GM23248 (cell line): ENCODE measurements at regions not wholly inside any gene's neighbourhood (a gene's known extent, or its start where the extent isn't known, plus 50 kb on each side); places are given as distances from the start of the nearest gene placed in this dataset.

ENCODE experiments used
- DNase-seq: peaks from one replicate; pipeline ENCODE4 v3.0.0-alpha.2; 2015
- H2AFZ ChIP-seq: fragments of 200-600 bp; sonication (generic); 2 replicates; pipeline ENCODE4 v1.6.1; 2016; ENCODE audit warnings: antibody characterized with exemption
- H3F3A ChIP-seq: fragments of 200-600 bp; sonication (generic); 2 replicates; pipeline ENCODE4 v1.6.1; 2016; ENCODE audit warnings: mild to moderate bottlenecking, antibody characterized with exemption, mixed run types; ENCODE audit not compliant: insufficient read depth
- H3K27ac ChIP-seq: fragments of 200-600 bp; sonication (generic); 2 replicates; pipeline ENCODE4 v1.5.1; 2016; ENCODE audit warnings: mild to moderate bottlenecking
- H3K27me3 ChIP-seq: fragments of 200-600 bp; sonication (generic); replicated peaks from 2 replicates; pipeline ENCODE4 v1.6.1; 2016; ENCODE audit warnings: mild to moderate bottlenecking; ENCODE audit not compliant: insufficient read depth
- H3K36me3 ChIP-seq: fragments of 200-600 bp; sonication (generic); 2 replicates; pipeline ENCODE4 v1.6.1; 2016; ENCODE audit warnings: low read depth, mild to moderate bottlenecking
- H3K4me1 ChIP-seq: fragments of 200-600 bp; sonication (generic); 2 replicates; pipeline ENCODE4 v1.6.1; 2016; ENCODE audit warnings: mild to moderate bottlenecking; ENCODE audit not compliant: insufficient read depth
- H3K4me2 ChIP-seq: fragments of 200-600 bp; sonication (generic); one replicate; pipeline ENCODE4 v1.6.1; 2016; ENCODE audit warnings: mild to moderate bottlenecking; ENCODE audit not compliant: unreplicated experiment
- H3K4me3 ChIP-seq: fragments of 200-600 bp; sonication (generic); 2 replicates; pipeline ENCODE4 v1.5.1; 2016; ENCODE audit warnings: mild to moderate bottlenecking
- H3K79me2 ChIP-seq: fragments of 200-600 bp; sonication (generic); 2 replicates; pipeline ENCODE4 v1.6.1; 2016; ENCODE audit warnings: mild to moderate bottlenecking; ENCODE audit not compliant: insufficient read depth
- H3K9ac ChIP-seq: fragments of 200-600 bp; sonication (generic); 2 replicates; pipeline ENCODE4 v1.6.1; 2016; ENCODE audit warnings: mild to moderate bottlenecking
- H3K9me2 ChIP-seq: fragments of 200-600 bp; sonication (generic); 2 replicates; pipeline ENCODE4 v1.6.1; 2016; ENCODE audit warnings: mixed run types, mild to moderate bottlenecking, moderate library complexity; ENCODE audit not compliant: insufficient read depth
- H3K9me3 ChIP-seq: fragments of 200-600 bp; sonication (generic); one replicate; pipeline ENCODE4 v1.6.1; 2017; ENCODE audit warnings: low read depth
- H4K20me1 ChIP-seq: fragments of 200-600 bp; sonication (generic); 2 replicates; pipeline ENCODE4 v1.6.0; 2016; ENCODE audit not compliant: insufficient read depth
- EZH2 ChIP-seq: fragments of 200-600 bp; sonication (generic); IDR thresholded peaks from 2 replicates; pipeline ENCODE4 v1.6.1; 2018; ENCODE audit warnings: antibody characterized with exemption, mild to moderate bottlenecking; ENCODE audit not compliant: insufficient read depth, poor library complexity, severe bottlenecking
- EZH2phosphoT487 ChIP-seq: fragments of 200-600 bp; sonication (generic); IDR thresholded peaks from 2 replicates; pipeline ENCODE4 v1.6.1; 2018; ENCODE audit warnings: antibody characterized with exemption, moderate library complexity, mild to moderate bottlenecking, low read depth; ENCODE audit not compliant: insufficient read depth
- WGBS, 2 experiments: methylation state at CpG; one replicate each; pipeline ENCODE4 v1.1.6; 2015 to 2017; ENCODE audit warnings: low lambda C conversion rate in 2 of 2, low coverage in 1 of 2; ENCODE audit errors: missing lambda C conversion rate in 2 of 2; 5-methylcytosine and 5-hydroxymethylcytosine counted together
- in situ Hi-C: fragments of 300-500 bp; cut with MboI; formaldehyde crosslinking; loops from 2 replicates; pipeline ENCODE4 v1.15.0; 2020

- Histone ChIP-seq H3K4me2 (no peak overlapping the region), H3K9me2 (no peaks in the 10 kb centered on the region), H3K79me2 (no peaks in the 10 kb centered on the region), H3K9ac (no peak overlapping the region), H2AFZ (no peak overlapping the region), H3F3A (no peaks in the 10 kb centered on the region), H3K4me3 (no peak overlapping the region), H3K27me3 (peaks cover 20% of the 10 kb centered on the region), H3K9me3 (no peaks in the 10 kb centered on the region), H3K4me1 (no peaks in the 10 kb centered on the region), H3K36me3 (no peaks in the 10 kb centered on the region), H4K20me1 (no peaks in the 10 kb centered on the region), H3K27ac (no peak overlapping the region)
- in situ Hi-C loops: no loop called here
- WGBS, 2 experiments: 52 to 58% methylated on average over 10 of the region's 10 CpGs
- DNase-seq: no peak
- TF ChIP-seq EZH2phosphoT487 (no peak), EZH2 (no peak)
Observed at GRCh38 chr6:211871-212497, 80.3 kb upstream of the DUSP22 start.

- in situ Hi-C loops: no loop called here
- H3K9me2 ChIP-seq: no peaks in the 10 kb centered on the region
Observed at GRCh38 chr6:213284-213683, 79.0 kb upstream of the DUSP22 start.

GRCh38 chr6:214428-214827 lies 77.9 kb upstream of the DUSP22 start:
- in situ Hi-C loops: no loop called here
- H3F3A ChIP-seq: no peaks in the 10 kb centered on the region
- WGBS, 2 experiments: 77 to 90% methylated on average over 5 of the region's 5 CpGs
- no peaks in the 10 kb centered on the region for H3K4me1 ChIP-seq
- no peaks in the 10 kb centered on the region for H3K36me3 ChIP-seq
- no peak for DNase-seq
- H2AFZ ChIP-seq: no peak overlapping the region
- H3K9me3 ChIP-seq: no peaks in the 10 kb centered on the region
- no peaks in the 10 kb centered on the region for H3K9me2 ChIP-seq
- no peaks in the 10 kb centered on the region for H3K79me2 ChIP-seq
- no peak overlapping the region for H3K9ac ChIP-seq
- peaks cover 20% of the 10 kb centered on the region for H3K27me3 ChIP-seq
- no peaks in the 10 kb centered on the region for H4K20me1 ChIP-seq
- no peak overlapping the region for H3K4me2 ChIP-seq
- TF ChIP-seq EZH2phosphoT487: no peak
- no peak for TF ChIP-seq EZH2
- H3K4me3 ChIP-seq: no peak overlapping the region
- no peak overlapping the region for H3K27ac ChIP-seq

More at GRCh38 chr6:213284-213683, 79.0 kb upstream of the DUSP22 start:
- Histone ChIP-seq H3F3A (no peaks in the 10 kb centered on the region), H3K36me3 (no peaks in the 10 kb centered on the region), H3K27me3 (peaks cover 20% of the 10 kb centered on the region), H4K20me1 (no peaks in the 10 kb centered on the region), H3K79me2 (no peaks in the 10 kb centered on the region), H2AFZ (no peak overlapping the region), H3K9ac (no peak overlapping the region), H3K27ac (no peak overlapping the region), H3K4me3 (no peak overlapping the region), H3K4me1 (no peaks in the 10 kb centered on the region), H3K9me3 (no peaks in the 10 kb centered on the region), H3K4me2 (no peak overlapping the region)
- no peak for TF ChIP-seq EZH2
- TF ChIP-seq EZH2phosphoT487: no peak
- no peak for DNase-seq
- 40 to 48% methylated on average over 4 of the region's 4 CpGs for WGBS, 2 experiments

DNA sequence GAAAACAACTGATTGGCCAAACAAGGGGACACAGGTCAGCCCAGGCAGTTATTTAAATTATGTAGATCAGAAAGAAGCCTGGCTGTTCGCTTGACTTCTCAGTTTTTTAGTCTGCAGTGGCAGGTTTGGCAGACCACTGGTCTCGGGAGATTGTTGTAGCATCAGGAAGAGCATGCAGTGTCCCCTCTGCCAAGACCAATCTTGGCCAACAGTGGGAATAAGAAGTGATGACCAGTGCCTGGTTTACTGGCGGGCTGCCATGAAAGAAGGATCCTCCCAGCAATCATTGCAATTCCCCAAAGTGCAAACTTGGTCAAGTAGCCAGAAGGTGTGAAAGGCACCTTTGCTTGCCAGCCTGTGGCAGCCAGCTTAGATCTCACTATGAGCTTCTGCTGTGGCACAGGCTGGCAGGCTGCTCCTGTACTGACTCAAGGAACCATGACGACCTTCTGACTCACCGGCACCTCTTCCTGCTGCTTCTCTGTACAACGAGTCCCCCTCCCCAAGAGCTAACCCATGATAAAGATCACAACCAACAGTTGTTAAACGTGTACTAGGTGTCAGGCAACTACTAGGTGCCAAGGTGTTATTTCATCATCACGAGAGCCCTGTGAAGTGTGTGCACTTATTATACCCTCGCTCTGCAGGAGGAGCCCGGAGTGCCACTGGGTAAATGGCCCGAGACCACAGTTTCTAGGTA lies 76.8 kb upstream of the DUSP22 start:
- no peaks in the 10 kb centered on the region for H3K36me3 ChIP-seq

More for the DNA sequence above, 76.8 kb upstream of the DUSP22 start:
- WGBS, 2 experiments: 53 to 61% methylated on average over 11 of the region's 11 CpGs
- no peak for TF ChIP-seq EZH2
- no peak for TF ChIP-seq EZH2phosphoT487
- in situ Hi-C loops: no loop called here
- Histone ChIP-seq H2AFZ (no peak overlapping the region), H3K9me2 (no peaks in the 10 kb centered on the region), H3F3A (no peaks in the 10 kb centered on the region), H3K9me3 (no peaks in the 10 kb centered on the region), H3K4me2 (no peak overlapping the region), H4K20me1 (no peaks in the 10 kb centered on the region), H3K79me2 (no peaks in the 10 kb centered on the region), H3K4me1 (no peaks in the 10 kb centered on the region), H3K4me3 (no peak overlapping the region), H3K27me3 (peaks cover 20% of the 10 kb centered on the region), H3K9ac (no peak overlapping the region), H3K27ac (no peak overlapping the region)
- DNase-seq: peak; percentile 53
